Omental fat pad (tissue), 3 donors: ENCODE measurements at regions not wholly inside any gene's neighbourhood (a gene's known extent, or its start where the extent isn't known, plus 50 kb on each side); places are given as distances from the start of the nearest gene placed in this dataset.

Experiments used
- ATAC-seq: fragments of 150-250 bp; one replicate; pipeline ENCODE4 v1.9.1; 2016; ENCODE audit warnings: mild to moderate bottlenecking, moderate library complexity; ENCODE audit not compliant: low FRiP score
- DNase-seq: peaks from one replicate; pipeline ENCODE4 v3.0.0-alpha.2; 2019; ENCODE audit warnings: low spot score
- CTCF ChIP-seq, 3 donors: fragments of 450-650 bp; IDR thresholded peaks; one replicate each; pipeline ENCODE4 v1.5.1; 2016 to 2017; ENCODE audit warnings: antibody characterized with exemption in 3 of 3, mild to moderate bottlenecking in 3 of 3, moderate library complexity in 2 of 3

DNA sequence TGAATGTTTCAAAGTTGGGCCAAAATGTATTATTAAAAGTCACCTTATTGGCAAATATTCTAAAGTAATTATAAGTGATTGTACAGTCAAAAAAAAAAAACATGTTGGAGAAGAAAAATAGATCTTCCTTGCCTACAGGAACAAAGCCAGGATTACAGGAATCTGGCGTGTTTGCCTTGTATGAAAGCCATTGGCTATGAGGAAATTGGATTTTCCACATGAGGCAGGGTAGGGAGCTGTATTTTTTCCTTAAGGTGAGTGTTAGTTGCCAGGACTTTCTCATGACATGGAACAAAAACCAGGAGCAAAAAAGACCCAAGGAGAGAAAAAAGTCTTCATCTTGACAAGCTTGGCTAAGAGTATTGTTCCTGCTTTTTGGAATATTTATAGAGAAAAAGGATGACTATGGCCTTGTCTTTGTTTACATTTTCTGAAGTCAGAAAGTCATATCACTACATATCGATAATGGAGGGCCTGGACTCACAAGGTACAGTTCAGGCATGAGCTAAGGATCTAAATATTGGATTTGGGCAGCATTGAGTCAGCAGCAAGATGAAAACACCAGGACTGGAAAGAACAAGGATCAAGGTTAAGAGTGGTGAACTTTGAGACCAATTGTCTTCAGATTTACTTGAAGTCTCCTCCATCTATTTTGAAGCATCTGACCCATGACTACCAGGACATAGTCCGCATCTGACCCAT lies 68.4 kb upstream of the FLRT2 start:
- ATAC-seq: no peak

GRCh38 chr14:85463512-85463911 lies 66.4 kb upstream of the FLRT2 start:
- ATAC-seq: peak; percentile 14
- no peak for TF ChIP-seq CTCF (IDR thresholded peaks at IDR 0.05)
- DNase-seq: no peak

More for the DNA sequence above, 68.4 kb upstream of the FLRT2 start:
- DNase-seq: no peak
- TF ChIP-seq CTCF (IDR thresholded peaks at IDR 0.05): no peak

- ATAC-seq: no peak
- no peak for DNase-seq
- TF ChIP-seq CTCF (IDR thresholded peaks at IDR 0.05): no peak
Observed at GRCh38 chr14:85464135-85464895, 65.6 kb upstream of the FLRT2 start.

DNA sequence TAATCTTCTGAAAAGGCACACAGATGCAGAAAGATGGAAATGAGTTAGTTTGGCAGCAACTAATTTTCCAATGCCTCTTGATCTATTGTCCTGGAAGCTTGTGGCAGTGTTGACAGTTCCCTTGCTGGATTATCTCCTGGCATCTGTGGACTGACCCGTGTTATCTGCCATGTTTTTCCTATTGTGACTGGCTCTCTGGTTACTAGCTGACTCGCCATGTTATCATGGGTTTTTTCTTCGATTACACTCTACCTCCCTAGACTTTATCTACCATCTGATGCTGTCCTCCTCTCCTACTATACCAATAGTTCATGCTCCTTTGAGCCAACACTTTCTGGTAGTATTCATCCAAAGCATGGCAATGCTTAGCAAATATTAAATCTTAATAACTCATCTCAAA lies 63.3 kb upstream of the FLRT2 start:
- ATAC-seq: no peak
- DNase-seq: no peak
- TF ChIP-seq CTCF (IDR thresholded peaks at IDR 0.05): no peak

DNA sequence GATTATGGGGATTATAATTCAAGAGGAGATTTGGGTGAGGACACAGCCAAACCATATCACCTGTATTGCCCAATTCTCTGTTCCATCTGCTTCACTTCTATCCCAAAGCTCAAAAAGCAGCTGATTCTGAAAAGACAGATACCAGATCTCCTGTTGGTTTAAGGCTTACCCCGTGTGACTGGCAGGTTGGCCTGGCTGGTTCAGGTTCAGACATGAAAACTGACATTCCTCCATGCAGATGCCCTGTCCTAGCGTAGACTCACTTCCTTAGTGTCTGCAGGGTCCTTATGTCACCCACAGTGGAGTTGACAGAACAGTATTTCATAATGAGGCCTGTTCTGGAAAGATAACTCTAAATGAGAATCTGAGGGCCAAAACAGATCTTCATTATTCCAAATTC lies 61.1 kb upstream of the FLRT2 start:
- no peak for TF ChIP-seq CTCF (IDR thresholded peaks at IDR 0.05)
- no peak for DNase-seq
- no peak for ATAC-seq

- no peak for TF ChIP-seq CTCF (IDR thresholded peaks at IDR 0.05)
- ATAC-seq (no peak), DNase-seq (no peak)
Observed at GRCh38 chr14:85471156-85471555, 58.8 kb upstream of the FLRT2 start.

GRCh38 chr14:85471744-85472143 lies 58.2 kb upstream of the FLRT2 start:
- no peak for TF ChIP-seq CTCF (IDR thresholded peaks at IDR 0.05)
- DNase-seq: no peak
- peak; percentile 51 for ATAC-seq
